ENCODE measurements at regions not wholly inside any gene's neighbourhood (a gene's known extent, or its start where the extent isn't known, plus 50 kb on each side); places are given as distances from the start of the nearest gene placed in this dataset.

- TF ChIP-seq POLR2A (IDR thresholded peaks at IDR 0.05; ENCODE audit: low read depth, low read length) (no peak), CTCF (IDR thresholded peaks at IDR 0.05; ENCODE audit: extremely low read depth in 1 of 2, insufficient read depth in 1 of 2, low read depth in 1 of 2, low read length in 2 of 2) (no peak), GATA2 (IDR thresholded peaks at IDR 0.05; ENCODE audit: insufficient read depth, insufficient read length, low read depth, low read length) (no peak), MAX (IDR thresholded peaks at IDR 0.05; ENCODE audit: insufficient read depth, insufficient read length) (no peak), POLR2AphosphoS5 (IDR thresholded peaks at IDR 0.05; ENCODE audit: insufficient read depth, low read depth, low read length) (no peak), MYC (IDR thresholded peaks at IDR 0.05; ENCODE audit: low read depth, low read length) (no peak), JUN (IDR thresholded peaks at IDR 0.05; ENCODE audit: borderline replicate concordance, insufficient read depth, insufficient read length, low read depth) (no peak), FOS (IDR thresholded peaks at IDR 0.05; ENCODE audit: borderline replicate concordance, insufficient read depth, low read length) (no peak)
These were observed 72.1 kb downstream of the OR13A1 start for GRCh38 chr10:45243261-45243660.
